Hepatocyte (in vitro differentiated cells): ENCODE measurements at regions not wholly inside any gene's neighbourhood (a gene's known extent, or its start where the extent isn't known, plus 50 kb on each side); places are given as distances from the start of the nearest gene placed in this dataset.

ENCODE experiments used
- DNase-seq: peaks from one replicate; pipeline ENCODE4 v3.0.0-alpha.2; 2016; ENCODE audit warnings: low spot score
- H2AFZ ChIP-seq: fragments of 200-600 bp; sonication (generic); 2 replicates; pipeline ENCODE4 v1.6.0; 2016; ENCODE audit warnings: antibody characterized with exemption, mild to moderate bottlenecking
- H3K27ac ChIP-seq: fragments of 200-600 bp; sonication (generic); 2 replicates; pipeline ENCODE4 v1.5.1; 2016; ENCODE audit warnings: mild to moderate bottlenecking
- H3K27me3 ChIP-seq: fragments of 200-600 bp; sonication (generic); 2 replicates; pipeline ENCODE4 v1.6.1; 2016
- H3K36me3 ChIP-seq: fragments of 200-600 bp; sonication (generic); replicated peaks from 2 replicates; pipeline ENCODE4 v1.5.1; 2016; ENCODE audit warnings: low read depth; ENCODE audit not compliant: insufficient read depth
- H3K4me1 ChIP-seq: fragments of 200-600 bp; sonication (generic); 2 replicates; pipeline ENCODE4 v1.5.1; 2016; ENCODE audit warnings: mild to moderate bottlenecking, moderate library complexity; ENCODE audit not compliant: insufficient read depth
- H3K4me2 ChIP-seq: fragments of 200-600 bp; sonication (generic); 2 replicates; pipeline ENCODE4 v1.6.0; 2016
- H3K4me3 ChIP-seq: fragments of 200-600 bp; sonication (generic); 2 replicates; pipeline ENCODE4 v1.5.1; 2016; ENCODE audit warnings: mild to moderate bottlenecking
- H3K79me2 ChIP-seq: fragments of 200-600 bp; sonication (generic); 2 replicates; pipeline ENCODE4 v1.6.0; 2017; ENCODE audit warnings: mild to moderate bottlenecking
- H3K9me2 ChIP-seq: fragments of 200-600 bp; sonication (generic); replicated peaks from 2 replicates; pipeline ENCODE4 v1.6.0; 2017; ENCODE audit warnings: mild to moderate bottlenecking; ENCODE audit not compliant: insufficient read depth
- H3K9me3 ChIP-seq: fragments of 200-600 bp; sonication (generic); 2 replicates; pipeline ENCODE4 v1.5.1; 2016; ENCODE audit warnings: low read depth, mild to moderate bottlenecking
- H4K20me1 ChIP-seq: fragments of 200-600 bp; sonication (generic); 2 replicates; pipeline ENCODE4 v1.6.0; 2016; ENCODE audit warnings: mild to moderate bottlenecking; ENCODE audit not compliant: insufficient read depth, poor library complexity, severe bottlenecking
- CTCF ChIP-seq: fragments of 200-600 bp; sonication (generic); IDR thresholded peaks from 2 replicates; pipeline ENCODE4 v1.5.1; 2016; ENCODE audit warnings: antibody characterized with exemption, mild to moderate bottlenecking; ENCODE audit not compliant: poor library complexity
- EZH2 ChIP-seq: fragments of 200-600 bp; sonication (generic); IDR thresholded peaks from 2 replicates; pipeline ENCODE4 v1.6.1; 2016; ENCODE audit warnings: antibody characterized with exemption, mild to moderate bottlenecking, borderline replicate concordance
- EZH2phosphoT487 ChIP-seq: fragments of 200-600 bp; sonication (generic); IDR thresholded peaks from one replicate; pipeline ENCODE4 v1.6.1; 2018; ENCODE audit warnings: antibody characterized with exemption, mild to moderate bottlenecking, low read depth, moderate library complexity; ENCODE audit not compliant: unreplicated experiment, severe bottlenecking
- WGBS: methylation state at CpG from one replicate; pipeline ENCODE4 v1.1.6; 2016; ENCODE audit warnings: low lambda C conversion rate; ENCODE audit errors: missing lambda C conversion rate; 5-methylcytosine and 5-hydroxymethylcytosine counted together

GRCh38 chr10:130543794-130544193, 407.6 kb downstream of the GLRX3 start:
- Histone ChIP-seq H4K20me1 (no peaks in the 10 kb centered on the region), H3K4me2 (no peak overlapping the region), H3K27ac (no peak overlapping the region), H2AFZ (no peak overlapping the region), H3K4me3 (no peak overlapping the region), H3K9me3 (no peaks in the 10 kb centered on the region), H3K9me2 (no peaks in the 10 kb centered on the region), H3K4me1 (no peaks in the 10 kb centered on the region), H3K79me2 (no peaks in the 10 kb centered on the region), H3K36me3 (no peaks in the 10 kb centered on the region), H3K27me3 (peaks cover 11% of the 10 kb centered on the region)
- TF ChIP-seq EZH2phosphoT487 (no peak), CTCF (no peak), EZH2 (no peak)
- no peak for DNase-seq
- 72% methylated on average over 7 of the region's 7 CpGs for WGBS

- H2AFZ ChIP-seq, result no peak overlapping the region
- 40% methylated on average over 6 of the region's 6 CpGs for WGBS
- no peak overlapping the region for H3K4me2 ChIP-seq
- H3K4me1 ChIP-seq, result no peaks in the 10 kb centered on the region
- DNase-seq, result no peak
- H3K4me3 ChIP-seq, result no peak overlapping the region
- no peak overlapping the region for H3K27ac ChIP-seq
- no peaks in the 10 kb centered on the region for H3K79me2 ChIP-seq
- no peaks in the 10 kb centered on the region for H3K9me2 ChIP-seq
- no peaks in the 10 kb centered on the region for H3K9me3 ChIP-seq
- no peaks in the 10 kb centered on the region for H3K36me3 ChIP-seq
- H3K27me3 ChIP-seq, result peaks cover 11% of the 10 kb centered on the region
- H4K20me1 ChIP-seq, result no peaks in the 10 kb centered on the region
- no peak for TF ChIP-seq EZH2
- TF ChIP-seq EZH2phosphoT487, result no peak
- TF ChIP-seq CTCF, result no peak
Measured at GRCh38 chr10:130545122-130545521, 408.9 kb downstream of the GLRX3 start.

GRCh38 chr10:130545697-130546096, 409.5 kb downstream of the GLRX3 start:
- no peak for TF ChIP-seq EZH2
- no peak for TF ChIP-seq EZH2phosphoT487
- no peak for TF ChIP-seq CTCF
- no peak for DNase-seq

GRCh38 chr10:130546841-130547240, 410.6 kb downstream of the GLRX3 start:
- 91% methylated on average over 7 of the region's 7 CpGs for WGBS
- Histone ChIP-seq H3K9me2 (no peaks in the 10 kb centered on the region), H3K4me3 (no peak overlapping the region), H3K79me2 (no peaks in the 10 kb centered on the region), H4K20me1 (no peaks in the 10 kb centered on the region), H3K4me1 (no peaks in the 10 kb centered on the region), H3K9me3 (no peaks in the 10 kb centered on the region), H3K27ac (no peak overlapping the region), H3K27me3 (peaks cover 11% of the 10 kb centered on the region), H3K36me3 (no peaks in the 10 kb centered on the region), H2AFZ (no peak overlapping the region), H3K4me2 (no peak overlapping the region)
- TF ChIP-seq EZH2, result no peak
- TF ChIP-seq CTCF, result no peak
- no peak for TF ChIP-seq EZH2phosphoT487
- DNase-seq, result no peak

More at GRCh38 chr10:130545697-130546096, 409.5 kb downstream of the GLRX3 start:
- H3K36me3 ChIP-seq, result no peaks in the 10 kb centered on the region
- H3K9me2 ChIP-seq, result no peaks in the 10 kb centered on the region
- no peak overlapping the region for H3K4me2 ChIP-seq
- H4K20me1 ChIP-seq, result no peaks in the 10 kb centered on the region
- no peak overlapping the region for H3K27ac ChIP-seq
- H3K9me3 ChIP-seq, result no peaks in the 10 kb centered on the region
- H3K4me1 ChIP-seq, result no peaks in the 10 kb centered on the region
- 74% methylated on average over 8 of the region's 8 CpGs for WGBS
- no peak overlapping the region for H2AFZ ChIP-seq
- H3K4me3 ChIP-seq, result no peak overlapping the region
- H3K27me3 ChIP-seq, result peaks cover 11% of the 10 kb centered on the region
- H3K79me2 ChIP-seq, result no peaks in the 10 kb centered on the region
